Renal cortex interstitium (tissue), 11 donors: ENCODE measurements at regions not wholly inside any gene's neighbourhood (a gene's known extent, or its start where the extent isn't known, plus 50 kb on each side); places are given as distances from the start of the nearest gene placed in this dataset.
"Not testable (repeated sequence)": the region's sequence is repeated elsewhere in the genome, so short reads cannot be mapped to it uniquely, and the experiment has no call there.

ENCODE experiments used
- DNase-seq, 11 donors: peaks; one replicate each; pipeline ENCODE4 v3.0.0-alpha.2; 2013; ENCODE audit warnings: low read depth in 9 of 11, low spot score in 4 of 11; ENCODE audit errors: extremely low read depth in 1 of 11

GRCh38 chr3:28972921-28973320 lies 307.9 kb upstream of the RBMS3 start:
- no peak for DNase-seq

DNA sequence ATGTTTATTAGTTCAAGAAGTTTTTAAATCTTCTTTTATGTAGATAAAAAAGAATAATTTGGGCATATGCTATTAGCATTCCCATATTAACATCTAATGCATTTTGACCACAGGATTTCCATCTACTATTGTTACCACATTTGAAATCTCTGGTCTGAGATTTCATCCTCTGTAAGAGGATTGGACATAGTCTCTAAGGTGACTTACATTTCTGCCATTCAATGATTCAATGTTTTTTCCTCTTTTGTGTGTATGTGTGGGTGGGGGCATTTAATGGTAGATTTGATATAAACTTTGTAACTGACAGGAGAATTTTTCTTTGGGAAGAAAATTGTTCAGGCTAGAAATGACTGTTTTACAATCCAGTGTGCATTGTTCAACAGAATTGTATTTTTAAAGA lies 307.3 kb upstream of the RBMS3 start:
- no peak for DNase-seq

- no peak for DNase-seq
Measured at GRCh38 chr3:28978092-28978491, 302.8 kb upstream of the RBMS3 start.

DNA sequence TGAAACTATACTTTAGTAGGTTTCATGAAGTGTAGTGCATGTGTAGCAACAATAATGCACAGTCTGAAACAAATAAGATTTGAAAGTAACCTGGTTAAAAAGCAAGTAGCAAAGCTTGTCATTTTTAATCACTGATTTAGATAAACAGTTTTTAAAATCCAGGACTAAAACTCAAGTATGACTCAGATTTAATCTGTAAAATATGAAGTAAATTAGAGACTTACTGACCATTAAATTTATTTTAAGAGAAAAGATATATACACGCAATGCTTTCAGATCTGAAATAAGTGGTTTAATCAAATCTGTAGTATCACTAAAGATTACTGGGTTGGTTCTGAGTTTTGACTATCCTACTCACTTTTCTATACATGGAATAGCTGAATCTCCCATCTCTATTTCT lies 300.7 kb upstream of the RBMS3 start:
- no peak for DNase-seq

DNA sequence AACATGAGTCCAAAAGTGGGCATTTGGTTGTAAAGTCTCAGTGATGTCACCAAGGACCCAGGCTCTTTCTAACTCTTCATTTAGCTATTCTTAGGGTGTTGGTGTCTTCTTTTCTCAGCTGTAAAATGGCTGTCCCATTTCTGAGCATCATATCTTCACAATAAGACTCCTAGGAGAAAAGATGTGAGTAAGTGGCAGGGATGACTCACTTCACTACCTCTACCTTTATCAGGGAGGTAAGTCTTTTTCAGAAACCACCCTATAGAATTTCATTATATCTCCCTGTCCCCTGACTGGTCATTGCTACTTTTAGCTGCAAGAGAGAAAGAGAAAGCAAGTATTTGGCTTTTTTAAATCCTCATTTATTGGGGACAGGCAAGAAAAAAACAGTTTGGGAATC lies 300.2 kb upstream of the RBMS3 start:
- DNase-seq: no peak

DNA sequence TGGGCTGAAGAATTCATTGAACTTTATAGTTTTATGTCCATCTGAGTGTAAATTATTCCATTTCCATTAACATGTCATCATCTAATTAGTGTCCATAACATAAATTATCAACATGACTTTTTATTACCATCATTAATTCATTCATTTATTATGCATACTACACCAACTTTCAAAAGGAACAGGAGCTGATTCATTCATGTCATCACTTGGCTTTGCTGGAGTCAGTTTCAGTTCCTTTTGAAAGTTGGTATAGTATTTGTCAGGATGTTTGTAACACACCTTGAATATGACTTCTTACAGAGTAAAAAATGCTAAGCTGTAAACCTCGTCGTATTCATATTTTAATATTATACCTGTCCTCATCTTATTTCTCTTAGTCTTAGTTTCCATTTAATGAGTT lies 298.0 kb upstream of the RBMS3 start:
- DNase-seq: no peak

- no peak for DNase-seq
Measured at GRCh38 chr3:28986922-28987321, 293.9 kb upstream of the RBMS3 start.

DNA sequence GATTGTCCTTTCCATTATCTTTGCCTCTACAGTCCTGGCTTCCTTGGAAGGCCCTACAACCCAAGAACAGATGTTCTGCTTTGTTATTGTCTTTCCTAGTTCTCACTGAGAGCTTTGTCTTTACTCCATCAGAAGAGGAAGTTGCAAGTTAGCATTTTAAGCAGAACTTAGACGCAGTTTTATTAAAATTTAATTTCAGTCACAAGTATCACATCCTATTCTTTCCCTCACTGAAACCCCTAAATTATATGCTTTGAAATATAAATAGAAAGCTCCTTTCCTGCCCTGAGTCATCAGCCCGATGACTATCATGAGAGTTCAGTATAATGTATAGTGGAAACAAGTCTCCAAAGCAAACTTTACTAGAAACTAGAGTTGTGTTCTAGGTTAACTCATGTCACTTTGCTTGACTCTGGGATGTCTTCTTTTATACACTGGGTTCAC lies 291.2 kb upstream of the RBMS3 start:
- DNase-seq: no peak

GRCh38 chr3:28994161-28994905 lies 286.5 kb upstream of the RBMS3 start:
- DNase-seq: no peak

- DNase-seq: no peak
Measured at GRCh38 chr3:29004885-29005599, 275.8 kb upstream of the RBMS3 start.

DNA sequence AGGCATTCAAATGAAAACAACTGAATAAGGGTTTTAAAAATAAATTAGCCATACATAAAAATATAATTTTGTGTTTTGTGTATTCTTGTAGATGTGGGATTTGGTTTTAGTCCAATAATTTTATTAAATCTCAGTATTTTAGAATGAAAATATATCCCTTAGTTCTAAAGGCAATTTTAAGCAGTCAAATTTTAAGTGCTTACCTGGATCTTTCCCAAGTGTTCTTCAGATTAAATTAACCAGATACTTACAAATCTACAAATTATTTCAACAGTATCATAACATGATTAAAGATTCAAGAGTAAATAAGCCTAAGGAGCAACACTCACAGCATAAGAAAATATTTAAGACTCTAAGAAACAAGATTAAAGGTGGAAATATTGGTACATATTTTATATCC lies 275.0 kb upstream of the RBMS3 start:
- DNase-seq: no peak

DNA sequence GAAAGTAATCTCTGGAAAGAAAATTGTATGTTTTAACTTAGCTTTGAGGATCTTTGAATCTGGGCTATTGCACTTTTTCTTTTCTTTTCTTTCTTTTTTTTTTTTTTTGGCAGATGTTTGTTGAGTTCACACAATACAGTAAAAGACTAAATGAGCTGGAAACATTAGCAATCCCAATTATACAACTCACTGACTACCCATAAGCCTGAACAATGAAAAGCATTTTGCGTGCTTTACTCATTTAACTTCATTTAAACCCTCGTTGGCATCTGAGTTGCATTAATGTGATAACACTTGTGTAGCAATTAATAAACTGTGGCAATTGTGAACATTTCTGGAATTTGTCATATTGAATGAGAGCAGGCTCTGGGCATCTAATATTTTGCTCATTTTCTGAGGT lies 269.4 kb upstream of the RBMS3 start:
- DNase-seq: no peak

DNA sequence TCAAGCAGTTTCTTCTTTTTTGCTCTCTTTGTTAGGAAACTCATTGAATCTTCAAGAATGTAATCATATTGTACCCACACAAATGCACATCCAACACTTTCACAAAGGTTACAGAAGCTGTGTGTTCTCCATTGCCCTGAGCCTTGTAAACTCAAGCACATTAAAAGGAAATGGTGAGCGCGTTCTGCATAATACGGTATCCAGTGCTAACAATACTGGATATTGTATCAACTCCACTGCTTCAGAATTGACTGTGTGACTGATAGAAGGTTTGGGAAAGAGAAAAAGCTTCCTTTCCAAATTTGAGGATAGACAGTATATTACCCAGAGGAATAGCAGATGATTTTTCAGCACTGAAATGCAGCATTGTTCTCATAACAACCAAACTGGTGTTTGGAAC lies 268.9 kb upstream of the RBMS3 start:
- DNase-seq: no peak

DNA sequence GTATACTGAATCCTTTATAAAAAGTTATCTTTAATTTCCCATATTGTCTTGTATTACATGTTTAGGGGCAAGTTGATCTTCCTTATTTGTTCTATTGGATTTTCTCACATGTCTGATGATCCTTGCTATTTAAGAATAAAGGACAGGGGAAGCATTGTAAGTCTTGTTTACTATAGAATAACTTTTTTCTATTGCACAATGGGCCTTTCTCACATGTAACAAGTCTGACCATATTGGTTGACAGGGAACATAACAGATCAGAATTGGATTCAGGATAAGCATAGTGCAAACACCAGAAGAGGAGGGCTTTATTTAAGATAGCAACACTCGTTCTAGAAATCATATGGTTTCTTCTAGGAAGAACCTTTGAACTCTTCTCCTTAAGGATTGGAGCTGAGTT lies 257.9 kb upstream of the RBMS3 start:
- no peak for DNase-seq

- DNase-seq: no peak
Measured at GRCh38 chr3:29026286-29026685, 254.6 kb upstream of the RBMS3 start.

GRCh38 chr3:29026959-29027358 lies 253.9 kb upstream of the RBMS3 start:
- no peak for DNase-seq

GRCh38 chr3:29031175-29031574 lies 249.7 kb upstream of the RBMS3 start:
- DNase-seq: not testable (repeated sequence)

DNA sequence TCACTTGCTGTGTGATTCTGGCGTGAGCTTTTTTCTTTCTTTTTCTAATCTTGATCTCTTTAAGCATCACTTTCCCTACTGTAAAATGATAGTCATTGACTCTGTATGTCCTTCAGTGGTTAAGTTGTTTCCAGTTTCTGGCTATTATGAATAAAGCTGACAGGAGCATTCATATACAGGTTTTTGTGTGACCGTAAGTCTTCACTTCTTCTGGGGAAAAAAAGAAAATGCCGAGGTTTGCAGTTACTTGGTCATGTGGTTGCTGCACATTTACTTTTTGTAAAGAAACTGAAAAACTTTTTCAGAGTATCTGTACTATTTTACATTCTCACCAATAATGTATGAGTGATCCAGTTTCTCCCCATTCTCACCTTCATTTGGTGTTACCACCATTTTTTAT lies 247.4 kb upstream of the RBMS3 start:
- DNase-seq: no peak

- DNase-seq: no peak
Measured at GRCh38 chr3:29050155-29050554, 230.7 kb upstream of the RBMS3 start.

- no peak for DNase-seq
Measured at GRCh38 chr3:29057326-29057725, 223.5 kb upstream of the RBMS3 start.

- peak in 2 of 11 donors; percentile 5 to 9 for DNase-seq
Measured at GRCh38 chr3:29064085-29064484, 216.8 kb upstream of the RBMS3 start.
